K562 (cell line): ENCODE measurements at regions not wholly inside any gene's neighbourhood (a gene's known extent, or its start where the extent isn't known, plus 50 kb on each side); places are given as distances from the start of the nearest gene placed in this dataset.

ENCODE experiments used
- CBX2 ChIP-seq: fragments of 200-600 bp; sonication (generic); IDR thresholded peaks from one replicate; pipeline ENCODE4 v1.6.1; 2012; ENCODE audit warnings: mild to moderate bottlenecking, low read length, inconsistent platforms; ENCODE audit not compliant: insufficient read depth, poor library complexity, severe bottlenecking
- CHCHD3 ChIP-seq: fragments of 250-450 bp; sonication (Bioruptor Pico); IDR thresholded peaks from 2 replicates; pipeline ENCODE4 v2.1.2; 2022; ENCODE audit warnings: mild to moderate bottlenecking
- HMGN3 ChIP-seq: IDR thresholded peaks from 2 replicates; pipeline ENCODE4 v1.6.1; 2011; ENCODE audit warnings: borderline replicate concordance, low read depth, mild to moderate bottlenecking, mixed read lengths, low read length; ENCODE audit not compliant: insufficient read length; ENCODE audit errors: extremely low read depth
- MTF1 ChIP-seq: fragments of 250-450 bp; sonication (Bioruptor Pico); IDR thresholded peaks from 2 replicates; pipeline ENCODE4 v1.9.0; 2021; ENCODE audit warnings: moderate library complexity, mild to moderate bottlenecking, inconsistent platforms, borderline replicate concordance
- NR3C1 ChIP-seq: sonication (generic); formaldehyde crosslinking; IDR thresholded peaks from 2 replicates; pipeline ENCODE4 v1.8.1; 2022; ENCODE audit warnings: missing genetic modification reagents
- PML ChIP-seq: IDR thresholded peaks from 2 replicates; pipeline ENCODE4 v1.6.1; 2012; ENCODE audit warnings: low read length, inconsistent platforms
- PTRF ChIP-seq: fragments of 450-650 bp; IDR thresholded peaks from 2 replicates; pipeline ENCODE4 v1.6.1; 2016; ENCODE audit warnings: mild to moderate bottlenecking, missing genetic modification characterization, missing compliant biosample characterization
- ZNF311 ChIP-seq: fragments of 250-450 bp; sonication (Bioruptor Pico); IDR thresholded peaks from 2 replicates; pipeline ENCODE4 v1.4.0; 2020; ENCODE audit warnings: mild to moderate bottlenecking, moderate library complexity
- TF ChIP-seq, protein P1 (sequence below): IDR thresholded peaks from 3 replicates; pipeline ENCODE4 v1.6.1; 2011; ENCODE audit warnings: borderline replicate concordance, mild to moderate bottlenecking, moderate library complexity; ENCODE audit not compliant: insufficient read length; ENCODE audit errors: extremely low read depth
- TF ChIP-seq, protein P2 (sequence below): fragments of 450-650 bp; formaldehyde crosslinking; IDR thresholded peaks from 2 replicates; pipeline ENCODE4 v1.4.0; 2020; ENCODE audit warnings: mild to moderate bottlenecking, moderate library complexity
- TF ChIP-seq, protein P3 (sequence below): fragments of 450-650 bp; IDR thresholded peaks from 2 replicates; pipeline ENCODE4 v1.6.1; 2016; ENCODE audit warnings: low read depth, mild to moderate bottlenecking, moderate library complexity

DNA sequence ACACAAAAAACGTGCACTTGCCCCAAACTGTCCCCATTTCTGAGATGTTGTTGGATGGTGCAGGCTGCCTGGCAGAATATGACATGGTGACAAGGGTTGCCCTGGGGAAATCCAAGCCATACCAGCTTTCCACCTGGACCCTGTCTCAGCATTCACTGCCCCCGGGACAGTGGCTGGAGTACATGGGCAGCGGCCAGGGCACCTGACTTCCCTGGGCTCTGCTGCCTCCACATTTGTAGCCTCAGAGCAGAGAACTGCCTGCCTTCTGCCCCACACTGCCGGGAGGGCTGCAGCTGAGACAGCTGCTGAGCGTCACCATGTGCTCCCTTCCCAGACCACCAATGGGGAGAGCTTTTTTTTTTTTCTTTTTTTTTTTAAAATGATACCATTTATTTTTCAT lies 222.9 kb upstream of the ZNF32 start (continued):
- TF ChIP-seq, protein P1, sequence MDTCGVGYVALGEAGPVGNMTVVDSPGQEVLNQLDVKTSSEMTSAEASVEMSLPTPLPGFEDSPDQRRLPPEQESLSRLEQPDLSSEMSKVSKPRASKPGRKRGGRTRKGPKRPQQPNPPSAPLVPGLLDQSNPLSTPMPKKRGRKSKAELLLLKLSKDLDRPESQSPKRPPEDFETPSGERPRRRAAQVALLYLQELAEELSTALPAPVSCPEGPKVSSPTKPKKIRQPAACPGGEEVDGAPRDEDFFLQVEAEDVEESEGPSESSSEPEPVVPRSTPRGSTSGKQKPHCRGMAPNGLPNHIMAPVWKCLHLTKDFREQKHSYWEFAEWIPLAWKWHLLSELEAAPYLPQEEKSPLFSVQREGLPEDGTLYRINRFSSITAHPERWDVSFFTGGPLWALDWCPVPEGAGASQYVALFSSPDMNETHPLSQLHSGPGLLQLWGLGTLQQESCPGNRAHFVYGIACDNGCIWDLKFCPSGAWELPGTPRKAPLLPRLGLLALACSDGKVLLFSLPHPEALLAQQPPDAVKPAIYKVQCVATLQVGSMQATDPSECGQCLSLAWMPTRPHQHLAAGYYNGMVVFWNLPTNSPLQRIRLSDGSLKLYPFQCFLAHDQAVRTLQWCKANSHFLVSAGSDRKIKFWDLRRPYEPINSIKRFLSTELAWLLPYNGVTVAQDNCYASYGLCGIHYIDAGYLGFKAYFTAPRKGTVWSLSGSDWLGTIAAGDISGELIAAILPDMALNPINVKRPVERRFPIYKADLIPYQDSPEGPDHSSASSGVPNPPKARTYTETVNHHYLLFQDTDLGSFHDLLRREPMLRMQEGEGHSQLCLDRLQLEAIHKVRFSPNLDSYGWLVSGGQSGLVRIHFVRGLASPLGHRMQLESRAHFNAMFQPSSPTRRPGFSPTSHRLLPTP = no peak
- no peak for TF ChIP-seq MTF1 (CRISPR knock-in tag)
- TF ChIP-seq CHCHD3 (CRISPR knock-in tag) = no peak
- TF ChIP-seq PML = no peak
- no peak for TF ChIP-seq HMGN3
- TF ChIP-seq, protein P2, sequence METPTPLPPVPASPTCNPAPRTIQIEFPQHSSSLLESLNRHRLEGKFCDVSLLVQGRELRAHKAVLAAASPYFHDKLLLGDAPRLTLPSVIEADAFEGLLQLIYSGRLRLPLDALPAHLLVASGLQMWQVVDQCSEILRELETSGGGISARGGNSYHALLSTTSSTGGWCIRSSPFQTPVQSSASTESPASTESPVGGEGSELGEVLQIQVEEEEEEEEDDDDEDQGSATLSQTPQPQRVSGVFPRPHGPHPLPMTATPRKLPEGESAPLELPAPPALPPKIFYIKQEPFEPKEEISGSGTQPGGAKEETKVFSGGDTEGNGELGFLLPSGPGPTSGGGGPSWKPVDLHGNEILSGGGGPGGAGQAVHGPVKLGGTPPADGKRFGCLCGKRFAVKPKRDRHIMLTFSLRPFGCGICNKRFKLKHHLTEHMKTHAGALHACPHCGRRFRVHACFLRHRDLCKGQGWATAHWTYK (CRISPR knock-in tag) = no peak
- TF ChIP-seq NR3C1 = no peak
- no peak for TF ChIP-seq PTRF
- TF ChIP-seq CBX2 = no peak
- TF ChIP-seq, protein P3, sequence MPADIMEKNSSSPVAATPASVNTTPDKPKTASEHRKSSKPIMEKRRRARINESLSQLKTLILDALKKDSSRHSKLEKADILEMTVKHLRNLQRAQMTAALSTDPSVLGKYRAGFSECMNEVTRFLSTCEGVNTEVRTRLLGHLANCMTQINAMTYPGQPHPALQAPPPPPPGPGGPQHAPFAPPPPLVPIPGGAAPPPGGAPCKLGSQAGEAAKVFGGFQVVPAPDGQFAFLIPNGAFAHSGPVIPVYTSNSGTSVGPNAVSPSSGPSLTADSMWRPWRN = no peak
- no peak for TF ChIP-seq ZNF311 (CRISPR knock-in tag)
